ENCODE measurements at regions not wholly inside any gene's neighbourhood (a gene's known extent, or its start where the extent isn't known, plus 50 kb on each side); places are given as distances from the start of the nearest gene placed in this dataset.

- no peak for DNase-seq
- no peak overlapping the region for H3K4me3 ChIP-seq (ENCODE audit: low read length)
- H3K4me1 ChIP-seq (ENCODE audit: control insufficient read depth, insufficient read depth, low read length): no peaks in the 10 kb centered on the region
- no peaks in the 10 kb centered on the region for H3K27me3 ChIP-seq (ENCODE audit: control insufficient read depth, insufficient read depth, low read length)
- no peaks in the 10 kb centered on the region for H3K36me3 ChIP-seq (ENCODE audit: control insufficient read depth, insufficient read depth, low read length)
- H3K9me3 ChIP-seq (ENCODE audit: control insufficient read depth, low read depth, low read length): no peaks in the 10 kb centered on the region
- H3K27ac ChIP-seq (ENCODE audit: low read length): no peak overlapping the region
- WGBS (ENCODE audit: insufficient coverage, low lambda C conversion rate): no CpG with 5 or more reads among the region's 2 CpGs
Observed at GRCh38 chr9:115628426-115628825, 510.5 kb upstream of the TNC start.

GRCh38 chr9:115629879-115630840 is 512.2 kb upstream of the TNC start:
- no peak overlapping the region for H3K27ac ChIP-seq (ENCODE audit: low read length)
- no peaks in the 10 kb centered on the region for H3K9me3 ChIP-seq (ENCODE audit: control insufficient read depth, low read depth, low read length)
- no peaks in the 10 kb centered on the region for H3K4me1 ChIP-seq (ENCODE audit: control insufficient read depth, insufficient read depth, low read length)
- H3K36me3 ChIP-seq (ENCODE audit: control insufficient read depth, insufficient read depth, low read length): no peaks in the 10 kb centered on the region
- H3K4me3 ChIP-seq (ENCODE audit: low read length): no peak overlapping the region
- no peak for DNase-seq
- WGBS (ENCODE audit: insufficient coverage, low lambda C conversion rate): 57% methylated on average over 1 of the region's 4 CpGs
- H3K27me3 ChIP-seq (ENCODE audit: control insufficient read depth, insufficient read depth, low read length): no peaks in the 10 kb centered on the region

GRCh38 chr9:115632391-115632790 is 514.4 kb upstream of the TNC start:
- 91% methylated on average over 2 of the region's 7 CpGs for WGBS (ENCODE audit: insufficient coverage, low lambda C conversion rate)
- H3K27me3 ChIP-seq (ENCODE audit: control insufficient read depth, insufficient read depth, low read length): no peaks in the 10 kb centered on the region
- H3K4me3 ChIP-seq (ENCODE audit: low read length): no peak overlapping the region
- DNase-seq: no peak
- no peak overlapping the region for H3K27ac ChIP-seq (ENCODE audit: low read length)
- no peaks in the 10 kb centered on the region for H3K36me3 ChIP-seq (ENCODE audit: control insufficient read depth, insufficient read depth, low read length)
- H3K4me1 ChIP-seq (ENCODE audit: control insufficient read depth, insufficient read depth, low read length): no peaks in the 10 kb centered on the region
- no peaks in the 10 kb centered on the region for H3K9me3 ChIP-seq (ENCODE audit: control insufficient read depth, low read depth, low read length)

DNA sequence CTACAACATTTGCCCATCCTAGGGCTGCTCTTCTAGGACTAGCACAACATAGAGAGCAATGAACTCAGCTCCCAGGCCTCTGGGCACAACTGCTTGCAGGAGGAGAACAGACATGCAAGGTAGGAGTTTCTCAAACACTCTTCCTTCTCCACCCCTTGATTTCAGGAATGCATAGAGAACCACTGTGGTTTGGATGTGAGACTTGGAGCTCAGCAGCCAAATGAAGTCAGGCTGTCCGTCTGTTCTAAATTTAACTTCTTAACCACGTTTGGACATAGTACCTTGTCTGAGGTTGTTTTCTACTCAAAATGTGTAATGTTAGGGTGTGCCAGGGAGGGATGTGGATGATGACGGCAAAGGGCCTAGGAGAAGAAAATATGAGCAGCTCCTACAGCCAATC is 515.1 kb upstream of the TNC start:
- Histone ChIP-seq H3K36me3 (ENCODE audit: control insufficient read depth, insufficient read depth, low read length) (no peaks in the 10 kb centered on the region), H3K4me3 (ENCODE audit: low read length) (no peak overlapping the region), H3K4me1 (ENCODE audit: control insufficient read depth, insufficient read depth, low read length) (no peaks in the 10 kb centered on the region), H3K27me3 (ENCODE audit: control insufficient read depth, insufficient read depth, low read length) (no peaks in the 10 kb centered on the region), H3K9me3 (ENCODE audit: control insufficient read depth, low read depth, low read length) (no peaks in the 10 kb centered on the region), H3K27ac (ENCODE audit: low read length) (no peak overlapping the region)
- no CpG with 5 or more reads among the region's 3 CpGs for WGBS (ENCODE audit: insufficient coverage, low lambda C conversion rate)
- no peak for DNase-seq

GRCh38 chr9:115635680-115636383 is 517.8 kb upstream of the PAPPA start:
- Histone ChIP-seq H3K27me3 (ENCODE audit: control insufficient read depth, insufficient read depth, low read length) (no peaks in the 10 kb centered on the region), H3K4me3 (ENCODE audit: low read length) (no peak overlapping the region), H3K27ac (ENCODE audit: low read length) (no peak overlapping the region), H3K9me3 (ENCODE audit: control insufficient read depth, low read depth, low read length) (no peaks in the 10 kb centered on the region), H3K4me1 (ENCODE audit: control insufficient read depth, insufficient read depth, low read length) (no peaks in the 10 kb centered on the region), H3K36me3 (ENCODE audit: control insufficient read depth, insufficient read depth, low read length) (no peaks in the 10 kb centered on the region)
- no peak for DNase-seq
- WGBS (ENCODE audit: insufficient coverage, low lambda C conversion rate): 80% methylated on average over 1 of the region's 1 CpG

- DNase-seq: no peak
- Histone ChIP-seq H3K4me3 (ENCODE audit: low read length) (no peak overlapping the region), H3K4me1 (ENCODE audit: control insufficient read depth, insufficient read depth, low read length) (no peaks in the 10 kb centered on the region), H3K27me3 (ENCODE audit: control insufficient read depth, insufficient read depth, low read length) (no peaks in the 10 kb centered on the region), H3K9me3 (ENCODE audit: control insufficient read depth, low read depth, low read length) (no peaks in the 10 kb centered on the region), H3K36me3 (ENCODE audit: control insufficient read depth, insufficient read depth, low read length) (no peaks in the 10 kb centered on the region), H3K27ac (ENCODE audit: low read length) (no peak overlapping the region)
- WGBS (ENCODE audit: insufficient coverage, low lambda C conversion rate): no CpG with 5 or more reads among the region's 4 CpGs
Observed at GRCh38 chr9:115636596-115636995, 517.0 kb upstream of the PAPPA start.

DNA sequence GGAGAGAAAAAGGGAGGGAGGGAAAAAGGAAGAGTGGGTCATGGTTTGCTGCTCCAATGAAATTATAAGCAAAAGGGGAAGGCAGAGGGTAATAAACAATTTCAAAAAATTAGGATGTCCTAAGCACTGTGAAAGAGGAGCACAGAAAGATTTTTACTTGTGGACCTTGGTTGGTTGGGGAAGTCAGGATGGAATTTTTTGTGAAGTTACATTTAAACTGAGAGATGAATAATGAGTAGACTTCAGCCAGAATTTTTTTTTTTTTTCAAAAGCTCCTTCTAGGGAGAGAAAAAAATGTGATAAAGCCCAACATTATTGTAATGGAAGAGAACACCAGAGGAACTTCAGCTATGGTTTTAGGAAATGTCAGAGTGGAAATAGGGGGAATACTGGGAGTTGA is 515.9 kb upstream of the PAPPA start:
- Histone ChIP-seq H3K4me3 (ENCODE audit: low read length) (no peak overlapping the region), H3K9me3 (ENCODE audit: control insufficient read depth, low read depth, low read length) (no peaks in the 10 kb centered on the region), H3K27me3 (ENCODE audit: control insufficient read depth, insufficient read depth, low read length) (no peaks in the 10 kb centered on the region), H3K4me1 (ENCODE audit: control insufficient read depth, insufficient read depth, low read length) (no peaks in the 10 kb centered on the region), H3K36me3 (ENCODE audit: control insufficient read depth, insufficient read depth, low read length) (no peaks in the 10 kb centered on the region), H3K27ac (ENCODE audit: low read length) (no peak overlapping the region)
- DNase-seq: no peak

DNA sequence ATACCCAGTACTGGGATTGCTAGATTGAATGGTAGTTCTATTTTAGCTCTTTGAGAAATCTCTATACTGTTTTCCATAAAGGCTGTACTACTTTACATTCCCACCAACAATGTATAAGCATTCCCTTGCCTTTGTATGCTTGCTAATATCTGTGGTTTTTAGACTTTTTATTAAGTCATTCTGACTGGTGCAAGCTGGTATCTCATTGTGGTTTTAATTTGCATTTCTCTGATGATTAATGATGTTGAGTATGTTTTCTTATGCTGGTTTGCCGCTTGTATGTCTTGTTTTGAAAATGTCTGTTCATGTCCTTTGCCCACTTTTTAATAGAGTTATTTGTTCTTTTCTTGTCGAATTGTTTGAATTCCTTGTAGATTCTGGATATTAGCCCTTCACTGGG is 512.7 kb upstream of the PAPPA start:
- 100% methylated on average over 1 of the region's 2 CpGs for WGBS (ENCODE audit: insufficient coverage, low lambda C conversion rate)
- H3K4me1 ChIP-seq (ENCODE audit: control insufficient read depth, insufficient read depth, low read length): no peaks in the 10 kb centered on the region

GRCh38 chr9:115642285-115642684 is 511.3 kb upstream of the PAPPA start:
- Histone ChIP-seq H3K36me3 (ENCODE audit: control insufficient read depth, insufficient read depth, low read length) (no peaks in the 10 kb centered on the region), H3K4me1 (ENCODE audit: control insufficient read depth, insufficient read depth, low read length) (no peaks in the 10 kb centered on the region), H3K27ac (ENCODE audit: low read length) (no peak overlapping the region), H3K9me3 (ENCODE audit: control insufficient read depth, low read depth, low read length) (no peaks in the 10 kb centered on the region), H3K27me3 (ENCODE audit: control insufficient read depth, insufficient read depth, low read length) (no peaks in the 10 kb centered on the region), H3K4me3 (ENCODE audit: low read length) (no peak overlapping the region)
- DNase-seq: peak in 1 of 2 donors; percentile 4
- WGBS (ENCODE audit: insufficient coverage, low lambda C conversion rate): 67% methylated on average over 1 of the region's 1 CpG

More for the DNA sequence above, 512.7 kb upstream of the PAPPA start:
- Histone ChIP-seq H3K4me3 (ENCODE audit: low read length) (no peak overlapping the region), H3K9me3 (ENCODE audit: control insufficient read depth, low read depth, low read length) (no peaks in the 10 kb centered on the region), H3K27ac (ENCODE audit: low read length) (no peak overlapping the region), H3K27me3 (ENCODE audit: control insufficient read depth, insufficient read depth, low read length) (no peaks in the 10 kb centered on the region), H3K36me3 (ENCODE audit: control insufficient read depth, insufficient read depth, low read length) (no peaks in the 10 kb centered on the region)
- DNase-seq: no peak

DNA sequence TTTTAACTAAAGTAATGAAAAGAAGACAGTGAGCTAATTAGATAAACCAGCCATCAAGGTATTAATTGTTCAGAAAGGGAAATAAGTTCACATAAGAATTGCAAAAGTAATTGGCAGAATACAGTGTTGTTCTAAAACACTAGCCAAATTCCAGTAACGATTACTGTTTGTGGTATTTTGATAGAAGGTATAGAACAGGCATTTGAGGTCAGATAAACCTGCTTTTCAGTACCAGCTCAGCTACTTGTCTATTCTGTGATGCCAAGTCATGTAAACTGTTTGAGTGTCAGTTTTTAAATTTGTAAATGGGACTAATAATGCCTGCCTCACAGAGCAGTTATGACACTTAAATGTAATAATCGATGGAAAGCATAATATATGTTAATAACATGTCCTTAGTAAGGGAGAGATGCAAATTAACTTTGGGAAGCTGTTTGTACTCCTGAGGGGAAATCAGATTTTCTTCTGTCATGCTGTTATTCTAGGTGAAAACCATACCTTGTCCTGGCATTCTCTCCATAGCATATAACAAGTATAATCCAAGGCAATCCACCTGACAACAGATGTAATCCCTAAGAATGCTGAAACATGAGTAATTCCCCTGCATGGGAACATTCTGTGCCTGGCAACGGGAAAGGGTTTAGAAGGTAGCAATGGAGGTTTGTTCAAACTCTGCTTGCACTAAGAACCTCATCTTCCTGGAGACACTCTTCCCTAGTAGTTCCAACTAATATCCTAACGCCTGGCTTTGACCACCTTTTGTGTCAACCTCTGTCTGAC is 509.5 kb upstream of the PAPPA start:
- Histone ChIP-seq H3K27ac (ENCODE audit: low read length) (no peak overlapping the region), H3K36me3 (ENCODE audit: control insufficient read depth, insufficient read depth, low read length) (no peaks in the 10 kb centered on the region), H3K4me1 (ENCODE audit: control insufficient read depth, insufficient read depth, low read length) (no peaks in the 10 kb centered on the region), H3K9me3 (ENCODE audit: control insufficient read depth, low read depth, low read length) (no peaks in the 10 kb centered on the region), H3K27me3 (ENCODE audit: control insufficient read depth, insufficient read depth, low read length) (no peaks in the 10 kb centered on the region), H3K4me3 (ENCODE audit: low read length) (no peak overlapping the region)
- 92% methylated on average over 2 of the region's 4 CpGs for WGBS (ENCODE audit: insufficient coverage, low lambda C conversion rate)
- DNase-seq: no peak

Measured in large intestine (tissue), 3 donors.